GM21528 (cell line): ENCODE measurements at regions not wholly inside any gene's neighbourhood (a gene's known extent, or its start where the extent isn't known, plus 50 kb on each side); places are given as distances from the start of the nearest gene placed in this dataset.

Experiments
- ATAC-seq: cut with Tn5 transposase; IDR thresholded peaks from one replicate; pipeline ENCODE4 v1.9.1; 2021; ENCODE audit warnings: mild to moderate bottlenecking, moderate library complexity; ENCODE audit not compliant: unreplicated experiment, low FRiP score

DNA sequence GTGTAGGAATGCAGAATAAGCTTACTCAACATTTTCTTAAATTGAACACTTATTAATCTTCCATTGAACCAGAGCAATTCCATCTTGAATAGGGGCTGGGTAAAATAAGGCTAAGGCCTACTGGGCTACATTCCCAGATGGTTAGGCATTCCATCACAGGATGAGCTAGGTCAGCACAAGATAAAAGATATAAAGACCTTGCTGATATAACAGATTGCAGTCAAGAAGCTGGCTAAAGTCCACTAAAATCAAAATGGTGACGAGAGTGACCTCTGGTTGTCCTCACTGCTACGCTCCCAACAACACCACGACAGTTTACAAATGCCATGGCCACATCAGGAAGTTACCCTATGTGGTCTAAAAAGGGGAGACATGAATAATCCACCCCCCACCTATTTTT lies 156.1 kb downstream of the NXNL2 start:
- no peak for ATAC-seq

DNA sequence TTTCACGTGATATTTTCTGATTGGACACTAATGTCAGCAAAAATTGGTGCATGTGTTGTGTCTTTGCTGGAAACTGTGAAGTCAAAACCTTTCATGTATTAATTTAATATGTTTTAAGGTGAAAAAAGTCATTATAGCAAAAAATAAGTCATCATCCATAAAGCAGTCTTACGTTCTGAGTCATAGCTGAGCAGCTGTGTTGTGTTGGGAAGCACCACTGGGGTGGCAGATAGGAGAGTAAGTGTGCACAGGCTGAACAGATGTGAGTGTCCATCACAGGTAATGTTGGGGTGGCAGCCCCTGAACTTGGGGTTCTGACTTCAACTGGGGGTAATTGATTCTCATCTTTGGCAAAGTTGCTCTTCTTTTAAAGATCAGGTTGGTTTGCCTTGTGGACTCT lies 156.8 kb downstream of the NXNL2 start:
- no peak for ATAC-seq

DNA sequence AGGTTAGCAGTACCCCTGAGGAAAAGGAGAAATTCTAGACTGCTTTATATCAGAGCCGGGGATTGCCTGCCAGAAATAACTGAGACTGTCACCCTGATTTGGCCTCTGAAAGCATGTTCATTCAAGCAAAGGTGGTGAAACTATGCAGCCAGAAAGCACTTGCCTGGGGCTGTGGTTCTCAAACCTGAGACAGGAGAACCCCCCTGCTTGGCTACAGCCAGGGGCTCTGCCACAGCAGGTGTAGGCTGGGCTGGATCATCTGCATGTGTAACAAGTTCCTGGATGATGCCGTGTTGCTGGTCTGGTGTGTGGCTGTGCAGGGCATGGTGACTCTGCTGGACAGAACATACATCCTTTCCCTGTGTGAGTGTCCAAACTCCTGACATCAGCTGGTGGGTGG lies 157.8 kb downstream of the NXNL2 start:
- no peak for ATAC-seq

DNA sequence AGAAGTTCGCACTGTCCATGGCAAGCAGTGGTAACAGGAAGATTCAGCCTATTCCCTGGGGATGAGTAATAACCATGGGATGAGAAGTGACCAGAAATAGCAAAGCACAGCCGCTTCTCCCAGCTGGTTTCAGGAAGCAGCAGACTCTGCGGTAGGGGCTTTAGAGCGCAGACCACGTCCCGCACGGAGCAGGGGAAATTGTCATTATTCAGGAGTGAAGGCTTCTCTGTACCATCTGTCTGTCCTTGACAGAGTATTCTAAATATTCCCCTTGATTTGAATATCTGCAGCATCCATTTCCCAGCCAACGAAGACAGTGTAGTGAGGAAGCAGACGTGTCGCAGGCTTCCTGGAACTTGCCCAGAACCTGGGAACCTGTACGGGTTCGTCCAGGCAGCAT lies 159.6 kb downstream of the NXNL2 start:
- no peak for ATAC-seq

DNA sequence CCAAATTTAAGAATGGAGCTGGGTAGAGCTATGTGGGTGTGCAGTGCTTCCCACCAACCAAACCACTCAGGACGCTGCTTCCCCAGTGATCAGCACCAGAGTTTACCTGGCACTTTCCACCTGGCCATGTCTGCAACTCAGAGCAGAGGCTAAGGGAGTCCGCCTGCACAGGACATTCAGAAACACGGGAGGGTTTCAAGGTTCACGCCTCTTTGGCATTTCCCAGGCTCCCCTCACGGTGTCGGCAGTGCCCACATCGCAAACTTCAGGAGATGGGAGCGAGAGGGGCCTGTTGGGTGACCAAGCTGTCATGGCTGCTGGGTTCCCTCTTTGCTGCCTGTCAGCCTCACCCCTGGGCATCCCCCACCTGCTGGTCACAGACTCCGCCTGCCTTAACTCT lies 161.5 kb downstream of the NXNL2 start:
- no peak for ATAC-seq

DNA sequence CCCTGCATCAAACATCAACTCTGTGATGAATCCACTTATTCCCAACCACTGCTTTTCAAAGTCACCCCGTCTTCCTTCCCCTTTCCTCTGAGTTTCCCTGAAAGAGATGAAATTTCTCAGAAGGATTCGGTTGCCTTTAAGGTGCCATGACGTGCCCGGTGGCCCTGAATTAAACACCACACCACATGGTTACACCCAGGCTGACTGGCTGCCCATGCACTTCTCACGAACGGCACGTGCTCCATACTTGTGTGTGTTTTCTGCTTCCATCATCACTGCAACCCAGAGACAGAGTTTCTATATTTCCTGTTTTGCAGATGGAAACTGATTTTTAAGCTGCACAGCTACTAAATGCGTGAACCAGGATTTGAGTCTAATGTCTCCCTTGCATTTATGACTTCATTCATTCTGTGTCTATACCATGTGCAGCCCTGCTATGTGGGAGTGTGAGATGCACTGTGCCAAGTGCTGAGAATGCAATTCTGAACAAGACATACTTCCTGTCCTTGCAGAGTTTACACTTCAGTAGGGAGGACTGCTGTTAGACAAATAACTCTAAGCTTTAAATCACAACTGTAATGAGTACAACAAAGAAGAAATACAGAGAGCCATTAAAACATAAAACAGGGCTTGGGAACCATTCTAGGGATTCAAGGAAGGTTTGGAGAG lies 162.9 kb downstream of the NXNL2 start:
- ATAC-seq: no peak

DNA sequence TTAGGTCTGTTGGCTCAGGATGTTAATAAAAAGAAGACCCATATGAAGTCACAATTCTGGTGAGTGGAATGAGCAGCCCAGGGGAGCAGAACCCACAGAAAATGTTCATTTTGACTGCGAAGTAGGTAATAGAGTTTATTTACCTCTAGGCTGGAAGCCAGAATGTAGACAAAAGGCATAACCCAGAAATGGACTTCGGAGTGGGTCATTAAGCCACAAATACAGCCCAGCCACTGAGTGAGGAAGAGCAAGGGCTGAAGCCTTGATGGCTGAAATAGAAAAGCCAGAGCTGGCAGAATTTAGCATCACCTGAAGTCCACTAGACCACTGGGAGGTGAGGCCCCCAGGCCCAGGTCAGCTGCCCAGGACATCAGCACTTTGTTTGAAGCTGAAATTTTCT lies 168.0 kb downstream of the NXNL2 start:
- ATAC-seq: no peak

DNA sequence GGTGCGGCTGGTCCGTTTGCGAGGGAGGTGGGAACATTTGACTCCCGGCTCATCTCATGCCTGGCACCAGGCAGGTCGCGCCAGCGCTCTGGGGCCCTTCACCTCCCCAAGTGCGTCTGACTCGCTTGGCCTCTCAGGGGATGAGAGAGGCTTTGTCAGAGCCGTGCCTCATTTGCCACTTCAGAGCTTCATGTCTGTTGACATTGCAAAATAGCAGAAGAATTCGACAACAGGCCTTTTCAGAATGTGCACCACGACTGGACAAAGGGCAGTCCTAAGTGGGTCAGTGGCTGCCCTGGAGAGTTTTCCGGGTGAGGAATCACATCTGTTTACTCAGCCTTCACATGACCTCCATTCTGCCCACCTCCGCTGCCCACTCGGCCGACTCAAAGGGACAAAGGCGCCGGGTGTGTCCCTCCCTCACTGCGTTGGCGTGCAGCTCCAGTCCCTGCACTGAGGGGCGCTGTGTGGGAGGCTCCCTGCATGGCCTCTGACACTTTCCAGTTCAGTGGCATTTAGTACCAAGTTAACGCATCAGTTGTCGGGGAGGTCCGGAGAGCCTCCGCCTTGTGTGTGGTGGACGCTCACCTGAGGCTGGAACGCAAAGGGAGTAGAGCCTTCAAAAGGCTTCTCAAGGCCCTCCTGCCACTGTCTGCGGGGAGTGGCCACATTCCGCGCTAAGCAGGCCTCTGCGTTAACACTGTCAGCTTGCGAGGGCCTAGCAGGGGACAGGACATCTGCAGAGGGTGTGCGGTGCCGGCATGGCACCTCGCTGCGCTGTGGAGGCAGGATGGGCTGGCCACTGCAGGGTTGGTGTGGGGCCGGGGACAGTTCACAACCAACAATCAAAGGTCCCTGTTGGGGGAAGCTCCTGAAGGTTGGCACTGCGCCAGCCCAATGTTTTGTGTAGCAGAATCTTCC lies 171.5 kb downstream of the NXNL2 start:
- no peak for ATAC-seq

DNA sequence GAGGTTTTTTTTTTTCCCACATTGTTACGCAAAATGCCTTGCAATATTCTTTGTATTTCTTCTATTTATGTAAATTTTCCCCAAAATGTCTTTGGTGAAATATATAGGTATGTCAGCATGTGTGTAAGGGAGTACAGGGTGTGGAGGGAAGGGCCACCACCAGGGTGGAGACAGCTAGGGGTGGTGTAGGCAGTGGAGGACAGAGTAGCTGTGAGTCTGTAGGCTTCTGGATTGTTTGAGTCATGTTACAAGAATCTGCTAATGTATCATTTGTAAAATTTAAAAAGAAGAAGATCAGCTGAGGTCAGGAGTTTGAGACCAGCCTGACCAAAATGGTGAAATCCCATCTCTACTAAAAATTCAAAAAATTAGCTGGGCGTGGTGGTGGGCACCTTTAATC lies 175.5 kb downstream of the NXNL2 start:
- ATAC-seq: no peak

DNA sequence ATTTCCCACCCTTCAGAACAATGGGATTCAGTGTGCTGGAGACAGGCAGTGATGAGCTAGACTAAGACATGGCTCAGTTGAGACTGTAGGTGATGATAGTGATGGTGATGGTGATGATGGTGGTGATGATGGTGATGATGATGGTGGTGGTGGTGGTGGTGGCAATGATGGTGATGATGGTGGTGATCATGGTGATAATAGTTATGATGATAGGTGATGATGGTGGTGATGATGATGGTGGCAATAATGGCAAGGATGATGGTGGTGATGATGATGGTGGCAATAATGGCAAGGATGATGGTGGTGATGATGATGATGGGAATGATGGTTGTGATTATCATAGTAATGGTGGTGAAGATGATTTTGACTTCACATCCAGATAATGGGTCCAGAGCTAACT lies 176.7 kb downstream of the NXNL2 start:
- no peak for ATAC-seq

DNA sequence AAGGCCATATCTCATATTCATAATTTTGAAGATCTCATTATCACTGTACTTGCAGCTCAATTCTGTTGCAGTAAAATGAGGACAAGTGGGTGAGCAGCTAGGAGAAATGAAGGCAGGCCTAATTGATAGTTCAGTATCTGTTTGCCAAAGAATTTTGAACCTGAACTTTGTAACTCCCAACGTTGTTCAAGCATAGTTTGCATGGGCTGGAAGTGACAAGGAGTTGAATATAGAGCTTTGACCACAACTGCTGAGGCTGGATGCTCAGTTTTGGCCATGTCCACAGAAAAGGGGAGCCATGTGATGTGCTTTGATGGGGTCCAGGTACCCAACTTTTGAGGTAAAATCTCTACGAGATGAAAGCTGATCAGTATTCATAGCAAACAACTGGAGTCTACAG lies 177.5 kb downstream of the NXNL2 start:
- ATAC-seq: no peak

DNA sequence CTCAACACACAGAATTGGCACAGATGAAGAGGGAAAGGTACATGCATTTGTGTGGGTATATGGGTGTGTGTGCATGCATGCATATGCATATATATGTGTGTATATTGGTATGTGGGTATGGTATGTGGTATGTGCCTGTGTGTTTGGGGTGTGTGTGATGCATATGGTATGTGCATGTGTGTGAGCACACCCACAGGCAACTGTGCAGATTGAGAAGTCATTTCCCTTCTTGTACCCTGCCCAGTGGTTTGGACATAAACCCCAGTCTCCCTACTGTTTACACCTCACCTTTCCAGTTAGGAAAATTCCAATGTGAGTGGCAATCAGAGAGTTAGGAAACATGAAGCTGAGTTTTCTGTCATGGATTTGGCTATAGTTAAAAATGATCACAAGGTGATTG lies 178.0 kb downstream of the NXNL2 start:
- ATAC-seq: no peak

DNA sequence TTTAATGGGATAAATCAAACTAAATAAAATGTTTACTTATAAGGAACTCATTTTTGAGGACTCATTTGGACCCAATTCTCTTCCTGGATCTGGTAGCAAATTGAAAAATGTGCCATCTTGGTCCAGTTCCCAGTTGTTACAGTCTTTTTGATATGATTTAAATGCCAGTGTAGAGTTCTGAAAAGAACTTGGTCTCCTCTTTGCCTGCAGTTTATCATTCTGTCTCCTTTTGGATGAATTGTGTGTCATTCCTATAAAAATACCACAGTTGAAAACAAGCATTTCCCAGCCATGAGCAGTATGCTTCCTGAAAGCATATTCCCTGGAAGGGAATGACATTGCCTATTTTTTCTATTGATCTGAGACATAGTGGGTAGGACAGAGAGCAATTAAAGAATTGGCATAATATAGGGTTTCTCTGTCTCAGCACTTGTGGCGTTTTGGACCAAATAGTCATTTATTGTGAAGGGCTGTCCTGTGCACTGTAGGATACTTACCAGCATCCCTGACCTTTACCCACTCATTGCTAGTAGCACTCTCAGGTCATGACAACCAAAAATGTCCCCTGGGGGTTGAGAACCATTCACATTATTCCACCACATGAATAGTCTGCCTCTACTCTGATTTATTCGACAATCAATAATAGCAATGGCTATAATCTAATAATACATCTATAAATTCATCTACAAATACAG lies 181.8 kb downstream of the NXNL2 start:
- no peak for ATAC-seq

DNA sequence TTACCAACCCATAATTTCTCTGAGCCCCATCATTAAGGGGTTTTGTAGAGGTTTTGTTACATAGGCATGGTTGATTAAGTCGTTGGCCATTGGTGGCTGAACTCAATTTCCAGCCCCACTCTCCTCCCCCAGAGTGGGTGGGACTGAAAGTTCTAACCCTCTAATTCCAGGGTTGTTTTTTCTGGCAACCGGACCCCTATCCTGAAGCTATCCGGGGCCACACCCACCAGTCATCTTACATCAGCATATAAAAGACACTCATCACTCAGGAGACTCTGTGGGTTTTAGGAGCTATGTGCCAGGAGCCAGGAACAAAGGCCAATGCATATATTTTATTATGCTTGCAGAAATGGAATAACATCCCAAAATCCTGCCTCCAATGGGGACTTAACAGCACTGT lies 186.0 kb downstream of the NXNL2 start:
- no peak for ATAC-seq

DNA sequence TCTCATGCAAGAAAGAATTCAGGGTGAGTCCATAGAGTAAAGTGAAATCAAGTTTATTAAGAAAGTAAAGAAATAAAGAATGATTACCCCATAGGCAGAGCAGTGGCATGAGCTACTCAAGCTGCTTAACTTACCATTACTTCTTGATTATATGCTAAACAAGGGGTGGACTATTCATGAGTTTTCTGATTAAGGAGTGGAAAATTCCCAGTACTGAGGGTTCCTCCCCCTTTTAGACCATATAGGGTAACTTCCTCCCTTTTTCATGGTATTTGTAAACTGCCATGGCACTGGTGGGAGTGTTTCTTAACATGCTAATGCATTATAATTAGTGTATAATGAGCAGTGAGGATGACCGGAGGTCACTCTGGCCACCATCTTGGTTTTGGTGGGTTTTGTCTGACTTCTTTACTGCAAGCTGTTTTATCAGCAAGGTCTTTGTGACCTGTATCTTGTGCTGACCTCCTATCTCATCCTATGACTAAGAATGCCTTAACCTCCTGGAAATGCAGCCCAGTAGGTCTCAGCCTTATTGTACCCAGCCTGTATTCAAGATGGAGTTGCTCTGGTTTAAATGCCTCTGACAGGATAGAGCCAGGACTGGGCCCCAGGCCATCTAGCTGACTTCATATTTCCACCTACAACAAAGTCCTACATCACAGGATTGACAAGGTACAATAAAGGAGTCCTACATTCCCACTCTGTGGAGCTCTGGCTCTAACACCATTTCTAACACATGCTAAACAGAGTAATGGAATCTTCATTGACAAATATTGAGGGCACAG lies 186.7 kb downstream of the NXNL2 start:
- no peak for ATAC-seq

DNA sequence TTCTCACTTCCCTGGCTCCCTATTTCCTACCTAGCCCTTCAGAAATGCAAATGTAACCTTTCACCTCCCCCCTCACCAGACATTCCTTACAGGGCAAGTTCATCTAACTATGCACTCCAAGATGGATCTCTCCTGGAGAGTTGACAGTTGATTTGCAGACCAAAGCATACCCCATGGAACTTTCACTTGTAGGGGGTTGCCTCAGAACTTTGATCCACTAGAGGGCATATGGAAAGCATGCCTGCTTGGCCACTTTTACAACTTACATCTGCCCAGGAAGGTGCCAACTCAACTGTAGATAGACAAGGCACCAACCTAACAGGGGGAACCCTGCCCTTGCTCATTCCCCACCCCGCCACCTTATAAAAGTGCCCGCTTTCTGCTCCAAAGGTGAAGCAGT lies 187.8 kb downstream of the NXNL2 start:
- ATAC-seq: no peak

DNA sequence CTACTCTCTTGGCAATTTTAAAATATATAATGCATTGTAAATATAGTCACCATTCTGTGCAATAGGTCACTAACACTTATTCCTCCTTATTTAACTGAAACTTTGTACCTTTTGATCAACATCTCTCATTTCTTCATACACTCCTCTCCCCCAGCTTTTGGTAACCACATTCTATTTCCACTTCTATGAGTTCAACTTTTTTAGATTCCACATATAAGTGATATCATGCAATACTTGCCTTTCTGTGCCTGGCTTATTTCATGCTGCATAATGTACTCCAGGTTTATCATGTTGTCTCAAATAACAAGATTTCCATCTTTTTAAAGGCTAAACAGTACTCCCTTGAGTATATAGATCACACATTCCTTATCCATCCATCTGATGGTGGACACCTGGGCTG lies 188.8 kb downstream of the NXNL2 start:
- ATAC-seq: no peak

DNA sequence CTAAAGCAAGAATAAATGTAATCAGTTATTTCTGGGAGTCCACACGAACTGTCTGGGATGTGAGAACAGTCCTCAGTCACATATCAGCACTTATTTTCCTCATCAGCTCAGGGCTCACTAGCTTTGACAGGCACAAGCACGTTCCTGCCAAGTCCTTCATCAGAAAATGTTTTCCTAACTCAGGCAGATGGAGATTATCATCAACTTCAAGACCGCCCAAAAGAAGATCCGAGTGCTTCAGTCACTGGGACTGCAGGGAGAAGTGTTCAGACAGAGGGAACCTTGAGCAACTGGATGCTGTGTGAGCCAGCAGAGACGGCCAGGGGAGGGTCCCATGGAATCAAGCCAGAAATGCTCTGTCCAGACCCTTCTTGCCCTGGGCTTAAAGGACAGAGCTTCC lies 189.4 kb downstream of the NXNL2 start:
- no peak for ATAC-seq

DNA sequence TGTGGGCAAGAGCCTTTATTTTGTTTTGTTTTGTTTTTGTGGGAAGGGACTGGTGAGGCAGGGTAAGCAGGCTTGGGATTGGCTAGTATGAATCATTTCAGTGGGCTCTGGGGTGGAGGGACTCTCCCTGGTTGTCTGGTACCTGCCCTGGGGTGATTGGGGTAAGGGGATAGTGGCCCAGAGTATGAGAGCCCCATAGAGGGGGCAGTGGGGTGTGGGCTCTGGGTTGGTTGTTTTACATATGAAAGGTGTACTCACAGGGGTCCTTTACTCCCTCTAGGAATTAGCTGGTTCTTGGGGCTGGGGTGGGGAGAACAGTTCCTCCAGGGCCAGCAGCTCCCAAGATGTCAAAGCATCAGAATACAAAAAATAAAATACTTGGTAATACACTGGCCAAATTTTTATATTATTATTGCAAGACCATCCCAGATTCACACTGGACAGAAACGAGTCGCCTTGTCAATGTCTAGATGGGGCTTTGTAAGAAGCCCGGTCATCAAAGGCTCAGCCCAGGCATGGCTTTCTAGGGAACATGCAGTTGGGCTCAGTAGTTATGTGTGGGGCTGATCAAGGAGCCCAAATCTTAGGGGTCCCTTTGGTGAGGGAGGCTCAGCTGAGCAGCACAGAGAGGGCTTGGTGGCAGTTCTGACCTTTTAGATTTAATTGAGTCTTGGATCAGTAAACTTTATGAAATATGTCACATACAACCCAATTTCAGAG lies 190.5 kb downstream of the NXNL2 start:
- no peak for ATAC-seq

DNA sequence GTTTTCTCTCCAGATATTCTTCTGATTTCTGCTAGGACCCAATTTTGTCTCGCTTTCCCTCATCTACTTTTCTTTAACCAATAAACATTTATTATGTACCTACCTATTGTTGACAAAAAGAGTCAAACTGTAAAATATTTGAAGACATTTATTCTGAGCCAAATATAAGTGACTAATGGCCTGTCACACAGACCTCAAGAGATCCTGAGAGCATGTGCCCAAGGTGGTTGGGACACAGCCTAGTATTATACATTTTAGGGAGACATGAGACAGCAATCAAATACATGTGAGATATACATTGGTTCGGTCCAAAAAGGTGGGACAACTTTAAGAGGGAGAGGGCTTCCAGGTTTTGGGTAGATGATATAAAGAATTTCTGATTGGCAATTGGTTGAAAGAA lies 191.8 kb downstream of the NXNL2 start:
- no peak for ATAC-seq
